ENCODE measurements at regions not wholly inside any gene's neighbourhood (a gene's known extent, or its start where the extent isn't known, plus 50 kb on each side); places are given as distances from the start of the nearest gene placed in this dataset.

GRCh38 chr9:3018071-3018470 is 174.2 kb upstream of the PUM3 start:
- H3K4me1 ChIP-seq: no peaks in the 10 kb centered on the region
- 16 to 22% methylated on average over 2 of the region's 2 CpGs for WGBS, 2 donors
- no peak overlapping the region for H3K4me3 ChIP-seq
- ATAC-seq (no peak), FAIRE-seq (no peak), DNase-seq (no peak)
- no peak overlapping the region for H3K27ac ChIP-seq
- H3K36me3 ChIP-seq: no peaks in the 10 kb centered on the region
- no peak for TF ChIP-seq CTCF (IDR thresholded peaks at IDR 0.05)
- H3K9me3 ChIP-seq: no peaks in the 10 kb centered on the region
- intact Hi-C loops (cut with DNase I): no loop called here
- no peaks in the 10 kb centered on the region for H3K27me3 ChIP-seq

GRCh38 chr9:3014178-3014577 is 170.3 kb upstream of the PUM3 start:
- intact Hi-C loops (cut with DNase I): no loop called here
- Histone ChIP-seq H3K9me3 (no peaks in the 10 kb centered on the region), H3K27me3 (no peaks in the 10 kb centered on the region), H3K27ac (no peak overlapping the region), H3K4me3 (no peak overlapping the region), H3K4me1 (no peaks in the 10 kb centered on the region), H3K36me3 (no peaks in the 10 kb centered on the region)
- 27 to 35% methylated on average over 3 of the region's 3 CpGs for WGBS, 2 donors
- ATAC-seq (peak in 2 of 4 donors; percentile 45 to 51), FAIRE-seq (no peak), DNase-seq (no peak)
- no peak for TF ChIP-seq CTCF (IDR thresholded peaks at IDR 0.05)

- 57 to 67% methylated on average over 5 of the region's 5 CpGs for WGBS, 2 donors
- ATAC-seq (peak in 1 of 4 donors; percentile 23), FAIRE-seq (no peak), DNase-seq (no peak)
- H3K27ac ChIP-seq: no peak overlapping the region
- H3K4me1 ChIP-seq: no peaks in the 10 kb centered on the region
- no peaks in the 10 kb centered on the region for H3K9me3 ChIP-seq
- intact Hi-C loops (cut with DNase I): no loop called here
- TF ChIP-seq CTCF (IDR thresholded peaks at IDR 0.05): no peak
- H3K27me3 ChIP-seq: no peaks in the 10 kb centered on the region
- H3K36me3 ChIP-seq: no peaks in the 10 kb centered on the region
- H3K4me3 ChIP-seq: no peak overlapping the region
Observed at GRCh38 chr9:3012842-3013241, 168.9 kb upstream of the PUM3 start.

- no peaks in the 10 kb centered on the region for H3K9me3 ChIP-seq
- no peak overlapping the region for H3K4me3 ChIP-seq
- intact Hi-C loops (cut with DNase I): no loop called here
- FAIRE-seq (no peak), DNase-seq (no peak), ATAC-seq (no peak)
- 49 to 60% methylated on average over 6 of the region's 6 CpGs for WGBS, 2 donors
- no peak overlapping the region for H3K27ac ChIP-seq
- no peaks in the 10 kb centered on the region for H3K27me3 ChIP-seq
- no peaks in the 10 kb centered on the region for H3K36me3 ChIP-seq
- TF ChIP-seq CTCF (IDR thresholded peaks at IDR 0.05): no peak
- no peaks in the 10 kb centered on the region for H3K4me1 ChIP-seq
Observed at GRCh38 chr9:3012245-3012644, 168.3 kb upstream of the PUM3 start.

GRCh38 chr9:3008091-3008490 is 164.2 kb upstream of the PUM3 start:
- FAIRE-seq (no peak), DNase-seq (no peak), ATAC-seq (no peak)
- no peak for TF ChIP-seq CTCF (IDR thresholded peaks at IDR 0.05)
- Histone ChIP-seq H3K4me1 (no peaks in the 10 kb centered on the region), H3K4me3 (no peak overlapping the region), H3K36me3 (no peaks in the 10 kb centered on the region), H3K27ac (no peak overlapping the region), H3K27me3 (no peaks in the 10 kb centered on the region), H3K9me3 (no peaks in the 10 kb centered on the region)
- WGBS, 2 donors: 88 to 89% methylated on average over 4 of the region's 4 CpGs
- intact Hi-C loops (cut with DNase I): no loop called here

Measured in pancreas (tissue), 10 donors.